GM23248 (cell line): ENCODE measurements at regions not wholly inside any gene's neighbourhood (a gene's known extent, or its start where the extent isn't known, plus 50 kb on each side); places are given as distances from the start of the nearest gene placed in this dataset.
A peak's percentile ranks its signal among the peaks of the same experiment; 100 is the strongest.

Source experiments
- DNase-seq: peaks from one replicate; pipeline ENCODE4 v3.0.0-alpha.2; 2015
- H2AFZ ChIP-seq: fragments of 200-600 bp; sonication (generic); 2 replicates; pipeline ENCODE4 v1.6.1; 2016; ENCODE audit warnings: antibody characterized with exemption
- H3F3A ChIP-seq: fragments of 200-600 bp; sonication (generic); 2 replicates; pipeline ENCODE4 v1.6.1; 2016; ENCODE audit warnings: mild to moderate bottlenecking, antibody characterized with exemption, mixed run types; ENCODE audit not compliant: insufficient read depth
- H3K27ac ChIP-seq: fragments of 200-600 bp; sonication (generic); 2 replicates; pipeline ENCODE4 v1.5.1; 2016; ENCODE audit warnings: mild to moderate bottlenecking
- H3K27me3 ChIP-seq: fragments of 200-600 bp; sonication (generic); replicated peaks from 2 replicates; pipeline ENCODE4 v1.6.1; 2016; ENCODE audit warnings: mild to moderate bottlenecking; ENCODE audit not compliant: insufficient read depth
- H3K36me3 ChIP-seq: fragments of 200-600 bp; sonication (generic); 2 replicates; pipeline ENCODE4 v1.6.1; 2016; ENCODE audit warnings: low read depth, mild to moderate bottlenecking
- H3K4me1 ChIP-seq: fragments of 200-600 bp; sonication (generic); 2 replicates; pipeline ENCODE4 v1.6.1; 2016; ENCODE audit warnings: mild to moderate bottlenecking; ENCODE audit not compliant: insufficient read depth
- H3K4me2 ChIP-seq: fragments of 200-600 bp; sonication (generic); one replicate; pipeline ENCODE4 v1.6.1; 2016; ENCODE audit warnings: mild to moderate bottlenecking; ENCODE audit not compliant: unreplicated experiment
- H3K4me3 ChIP-seq: fragments of 200-600 bp; sonication (generic); 2 replicates; pipeline ENCODE4 v1.5.1; 2016; ENCODE audit warnings: mild to moderate bottlenecking
- H3K79me2 ChIP-seq: fragments of 200-600 bp; sonication (generic); 2 replicates; pipeline ENCODE4 v1.6.1; 2016; ENCODE audit warnings: mild to moderate bottlenecking; ENCODE audit not compliant: insufficient read depth
- H3K9ac ChIP-seq: fragments of 200-600 bp; sonication (generic); 2 replicates; pipeline ENCODE4 v1.6.1; 2016; ENCODE audit warnings: mild to moderate bottlenecking
- H3K9me2 ChIP-seq: fragments of 200-600 bp; sonication (generic); 2 replicates; pipeline ENCODE4 v1.6.1; 2016; ENCODE audit warnings: mixed run types, mild to moderate bottlenecking, moderate library complexity; ENCODE audit not compliant: insufficient read depth
- H3K9me3 ChIP-seq: fragments of 200-600 bp; sonication (generic); one replicate; pipeline ENCODE4 v1.6.1; 2017; ENCODE audit warnings: low read depth
- H4K20me1 ChIP-seq: fragments of 200-600 bp; sonication (generic); 2 replicates; pipeline ENCODE4 v1.6.0; 2016; ENCODE audit not compliant: insufficient read depth
- EZH2 ChIP-seq: fragments of 200-600 bp; sonication (generic); IDR thresholded peaks from 2 replicates; pipeline ENCODE4 v1.6.1; 2018; ENCODE audit warnings: antibody characterized with exemption, mild to moderate bottlenecking; ENCODE audit not compliant: insufficient read depth, poor library complexity, severe bottlenecking
- EZH2phosphoT487 ChIP-seq: fragments of 200-600 bp; sonication (generic); IDR thresholded peaks from 2 replicates; pipeline ENCODE4 v1.6.1; 2018; ENCODE audit warnings: antibody characterized with exemption, moderate library complexity, mild to moderate bottlenecking, low read depth; ENCODE audit not compliant: insufficient read depth
- WGBS, 2 experiments: methylation state at CpG; one replicate each; pipeline ENCODE4 v1.1.6; 2015 to 2017; ENCODE audit warnings: low lambda C conversion rate in 2 of 2, low coverage in 1 of 2; ENCODE audit errors: missing lambda C conversion rate in 2 of 2; 5-methylcytosine and 5-hydroxymethylcytosine counted together
- in situ Hi-C: fragments of 300-500 bp; cut with MboI; formaldehyde crosslinking; loops from 2 replicates; pipeline ENCODE4 v1.15.0; 2020

- no peaks in the 10 kb centered on the region for H3K9me3 ChIP-seq
- no peak for DNase-seq
- peaks cover 19% of the 10 kb centered on the region for H3K4me1 ChIP-seq
- no peak overlapping the region for H2AFZ ChIP-seq
- no peaks in the 10 kb centered on the region for H3K36me3 ChIP-seq
- H3K79me2 ChIP-seq, result no peaks in the 10 kb centered on the region
- H4K20me1 ChIP-seq, result no peaks in the 10 kb centered on the region
- H3K9me2 ChIP-seq, result no peaks in the 10 kb centered on the region
- no peak overlapping the region for H3K27ac ChIP-seq
- 33 to 44% methylated on average over 1 of the region's 1 CpG for WGBS, 2 experiments
- TF ChIP-seq EZH2 (no peak), EZH2phosphoT487 (no peak)
- no peaks in the 10 kb centered on the region for H3K27me3 ChIP-seq
- in situ Hi-C loops, result no loop called here
- H3F3A ChIP-seq, result no peaks in the 10 kb centered on the region
- H3K4me3 ChIP-seq, result no peak overlapping the region
- no peak overlapping the region for H3K4me2 ChIP-seq
- H3K9ac ChIP-seq, result no peak overlapping the region
These were observed 94.2 kb upstream of the TEX13D start for GRCh38 chrX:124238268-124238667.

DNA sequence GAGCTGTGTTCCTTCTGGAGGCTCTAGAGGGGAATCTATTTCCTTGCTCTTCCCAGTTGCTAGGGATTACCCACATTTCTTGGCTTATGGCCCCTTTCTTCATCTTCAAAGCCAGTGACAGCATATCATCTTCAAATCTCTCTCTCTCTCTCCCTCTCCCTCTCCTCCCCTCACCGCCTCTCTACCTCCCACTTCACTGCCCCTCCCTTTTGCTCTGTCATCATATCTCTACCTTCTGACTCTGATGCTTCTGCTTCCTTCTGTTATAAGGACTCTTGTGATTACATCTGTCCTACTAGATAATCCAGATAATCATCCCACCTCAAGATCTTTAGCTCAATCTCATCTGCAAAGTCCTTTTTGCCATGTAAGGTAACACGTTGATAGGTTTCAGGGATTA lies 93.1 kb upstream of the TEX13D start:
- H3K79me2 ChIP-seq, result no peaks in the 10 kb centered on the region
- H3K9me3 ChIP-seq, result no peaks in the 10 kb centered on the region
- H3K9ac ChIP-seq, result no peak overlapping the region
- in situ Hi-C loops, result no loop called here
- no peaks in the 10 kb centered on the region for H3K36me3 ChIP-seq
- H4K20me1 ChIP-seq, result no peaks in the 10 kb centered on the region
- peaks cover 19% of the 10 kb centered on the region for H3K4me1 ChIP-seq
- 63 to 65% methylated on average over 2 of the region's 2 CpGs for WGBS, 2 experiments
- no peaks in the 10 kb centered on the region for H3F3A ChIP-seq
- no peak overlapping the region for H2AFZ ChIP-seq
- no peak overlapping the region for H3K27ac ChIP-seq
- no peaks in the 10 kb centered on the region for H3K9me2 ChIP-seq
- no peak overlapping the region for H3K4me2 ChIP-seq
- DNase-seq, result no peak
- TF ChIP-seq EZH2phosphoT487 (no peak), EZH2 (no peak)
- no peaks in the 10 kb centered on the region for H3K27me3 ChIP-seq
- H3K4me3 ChIP-seq, result no peak overlapping the region

DNA sequence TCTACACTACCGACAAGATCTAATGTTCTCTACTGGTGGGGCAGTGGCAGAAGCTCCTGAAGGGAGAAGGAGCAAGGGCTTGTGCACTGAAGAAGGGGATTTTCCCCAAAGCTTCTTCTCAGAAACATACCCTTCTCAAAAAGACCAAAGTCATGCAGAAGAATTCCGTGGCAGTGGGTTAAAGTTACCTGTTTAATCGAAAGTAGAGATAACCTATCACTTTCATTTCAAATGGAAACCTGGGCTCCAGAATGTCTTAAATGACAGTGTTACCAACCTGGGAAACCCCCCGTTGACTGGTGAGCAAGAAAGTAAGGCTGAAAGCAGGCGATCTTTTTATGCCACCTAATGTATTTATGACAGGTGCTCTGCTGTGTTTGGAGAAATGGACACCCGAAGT lies 92.5 kb upstream of the TEX13D start:
- no peak for TF ChIP-seq EZH2
- no peak for TF ChIP-seq EZH2phosphoT487
- Histone ChIP-seq H3K9me3 (no peaks in the 10 kb centered on the region), H3K9ac (no peak overlapping the region), H4K20me1 (no peaks in the 10 kb centered on the region), H3K9me2 (no peaks in the 10 kb centered on the region), H3K4me2 (no peak overlapping the region), H2AFZ (no peak overlapping the region), H3K79me2 (no peaks in the 10 kb centered on the region), H3K36me3 (no peaks in the 10 kb centered on the region), H3K27ac (no peak overlapping the region; the same call in 1 of the 2 replicates), H3K27me3 (no peaks in the 10 kb centered on the region), H3K4me1 (peaks cover 19% of the 10 kb centered on the region), H3F3A (no peaks in the 10 kb centered on the region), H3K4me3 (no peak overlapping the region)
- in situ Hi-C loops, result no loop called here
- 41 to 47% methylated on average over 6 of the region's 6 CpGs for WGBS, 2 experiments
- no peak for DNase-seq

- H3K9me3 ChIP-seq, result no peaks in the 10 kb centered on the region
- H3K4me1 ChIP-seq, result peaks cover 19% of the 10 kb centered on the region
- peak overlapping the region; percentile 70 for H3K27ac ChIP-seq
- H3K9me2 ChIP-seq, result no peaks in the 10 kb centered on the region
- no peak overlapping the region for H2AFZ ChIP-seq
- H3K4me3 ChIP-seq, result no peak overlapping the region
- in situ Hi-C loops, result no loop called here
- no peaks in the 10 kb centered on the region for H3K79me2 ChIP-seq
- no peaks in the 10 kb centered on the region for H3K36me3 ChIP-seq
- DNase-seq, result peak; percentile 61
- H3K4me2 ChIP-seq, result peak overlapping the region; percentile 42
- no peak for TF ChIP-seq EZH2
- no peak for TF ChIP-seq EZH2phosphoT487
- 0 out of 2 replicates have a peak overlapping the region, but pooled peaks have one; percentile 28 for H3K9ac ChIP-seq
- no peaks in the 10 kb centered on the region for H3F3A ChIP-seq
- no peaks in the 10 kb centered on the region for H4K20me1 ChIP-seq
- no peaks in the 10 kb centered on the region for H3K27me3 ChIP-seq
These were observed 92.0 kb upstream of the TEX13D start for GRCh38 chrX:124240422-124240821.

DNA sequence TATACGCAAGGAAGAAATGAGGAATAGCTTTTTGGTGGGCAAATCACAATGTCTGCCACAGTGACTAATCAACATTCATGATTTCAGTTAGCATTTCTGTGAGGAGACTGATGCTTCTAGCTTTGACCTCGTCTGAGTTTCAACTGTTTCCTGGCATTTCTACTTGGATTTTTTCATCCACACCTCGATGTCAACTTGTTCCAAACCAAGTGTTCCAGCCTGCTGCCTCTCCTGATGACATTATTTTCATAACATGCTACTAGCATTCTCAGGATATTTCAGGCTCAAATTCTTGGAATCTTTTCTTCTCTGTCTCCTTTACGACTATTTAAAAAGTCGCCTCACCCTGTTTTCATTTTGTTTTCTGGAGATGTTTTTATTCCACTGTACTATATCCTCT lies 90.3 kb upstream of the TEX13D start:
- in situ Hi-C loops, result no loop called here
- H3K9me2 ChIP-seq, result no peaks in the 10 kb centered on the region
- no peaks in the 10 kb centered on the region for H3F3A ChIP-seq
- peaks cover 19% of the 10 kb centered on the region for H3K4me1 ChIP-seq
- peak overlapping the region; percentile 28 for H3K4me2 ChIP-seq
- no peaks in the 10 kb centered on the region for H4K20me1 ChIP-seq
- H3K9ac ChIP-seq, result no peak overlapping the region
- peak; percentile 44 for DNase-seq
- no peaks in the 10 kb centered on the region for H3K27me3 ChIP-seq
- no peaks in the 10 kb centered on the region for H3K79me2 ChIP-seq
- WGBS, 2 experiments, result 4 to 6% methylated on average over 5 of the region's 5 CpGs
- H3K27ac ChIP-seq, result peak overlapping the region; percentile 28
- H2AFZ ChIP-seq, result no peak overlapping the region
- H3K36me3 ChIP-seq, result no peaks in the 10 kb centered on the region
- no peak overlapping the region for H3K4me3 ChIP-seq
- H3K9me3 ChIP-seq, result no peaks in the 10 kb centered on the region
- no peak for TF ChIP-seq EZH2
